Heart left ventricle (tissue), 13 donors: ENCODE measurements at regions not wholly inside any gene's neighbourhood (a gene's known extent, or its start where the extent isn't known, plus 50 kb on each side); places are given as distances from the start of the nearest gene placed in this dataset.

Experiments used
- POLR2A ChIP-seq, 2 donors: fragments of 450-650 bp; IDR thresholded peaks; one replicate each; pipeline ENCODE4 v1.6.1; 2017; ENCODE audit warnings: antibody characterized with exemption in 2 of 2, mild to moderate bottlenecking in 2 of 2, moderate library complexity in 2 of 2
- TF ChIP-seq, protein P1 (sequence below), 12 donors: fragments of 200-600 bp; sonication (generic) in 4 of 12; IDR thresholded peaks; one replicate each; pipeline versions ENCODE4 v1.5.0 to v1.8.0; 2018 to 2022; ENCODE audit warnings: antibody characterized with exemption in 12 of 12, mild to moderate bottlenecking in 5 of 12
- donor health status: ischemic (EF 13 %, LVEDD 7.1; RV severe dilation, severe dysfunction).
- donor health status: DM: no; HTN: yes; CAD: no.
- donor health status: DM: no; HTN: no; CAD: no.
- donor health status: ischemic (EF 25% LVEDD 6.9; RV normal size, moderate dysfunction).
- donor health status: ischemic (EF 25% LVEDD 5.7; RV mildly dilated, moderate dysfunction).
- donor health status: ischemic (EF 35%, LVEDD 5.7; RV mildly dilated, moderate dysfunction).
- donor health status: nonischemic (EF 11% LVEDD 7.7; RV severe dilation, severe dysfunction).
- donor health status: DM: yes; HTN: yes; CAD: no.
- donor health status: PGD.
- donor health status: ischemic (EF 29% LVEDD 5.4; RV normal size, mild dysfunction).
- donor health status: nonischemic (EF 23%, LVEDD 6.1; RV moderate dilation, normal function).

DNA sequence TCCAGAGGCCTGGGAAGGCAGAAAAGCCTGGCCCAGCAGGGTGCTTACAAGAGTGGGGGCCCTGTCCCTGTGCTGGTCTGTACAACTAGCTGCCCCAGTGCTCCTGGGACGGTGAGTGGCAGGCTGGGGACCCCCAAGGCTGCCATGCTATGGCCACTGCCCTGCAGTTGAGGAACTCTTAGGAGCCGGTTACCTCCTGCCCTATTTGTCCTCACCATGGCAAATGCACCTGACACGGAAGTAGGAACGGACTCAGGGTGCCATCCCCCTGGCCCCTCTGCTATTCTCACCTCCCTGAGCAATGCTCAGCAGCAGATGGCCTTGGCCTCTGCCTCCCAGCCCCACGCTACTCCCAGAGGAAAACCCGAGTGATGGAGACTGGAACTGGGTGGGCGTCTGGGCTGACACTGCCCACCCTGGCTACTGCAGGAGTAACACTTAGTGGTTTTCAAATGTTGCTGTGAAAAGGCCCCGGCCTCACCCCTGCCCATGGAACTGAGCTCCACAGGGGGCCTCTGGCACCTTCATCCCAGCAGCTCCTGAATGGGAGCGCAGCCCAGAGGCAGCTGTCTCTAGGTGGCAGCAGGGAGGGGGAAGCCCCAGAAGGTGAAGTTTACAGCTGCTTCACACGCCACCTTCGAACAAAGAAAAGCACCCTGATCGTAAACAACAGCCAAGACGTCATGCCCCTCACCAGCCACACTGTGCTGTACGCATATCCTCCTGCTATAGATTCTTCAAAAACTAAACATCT is 105.3 kb downstream of the CTTN start:
- TF ChIP-seq, protein P1, sequence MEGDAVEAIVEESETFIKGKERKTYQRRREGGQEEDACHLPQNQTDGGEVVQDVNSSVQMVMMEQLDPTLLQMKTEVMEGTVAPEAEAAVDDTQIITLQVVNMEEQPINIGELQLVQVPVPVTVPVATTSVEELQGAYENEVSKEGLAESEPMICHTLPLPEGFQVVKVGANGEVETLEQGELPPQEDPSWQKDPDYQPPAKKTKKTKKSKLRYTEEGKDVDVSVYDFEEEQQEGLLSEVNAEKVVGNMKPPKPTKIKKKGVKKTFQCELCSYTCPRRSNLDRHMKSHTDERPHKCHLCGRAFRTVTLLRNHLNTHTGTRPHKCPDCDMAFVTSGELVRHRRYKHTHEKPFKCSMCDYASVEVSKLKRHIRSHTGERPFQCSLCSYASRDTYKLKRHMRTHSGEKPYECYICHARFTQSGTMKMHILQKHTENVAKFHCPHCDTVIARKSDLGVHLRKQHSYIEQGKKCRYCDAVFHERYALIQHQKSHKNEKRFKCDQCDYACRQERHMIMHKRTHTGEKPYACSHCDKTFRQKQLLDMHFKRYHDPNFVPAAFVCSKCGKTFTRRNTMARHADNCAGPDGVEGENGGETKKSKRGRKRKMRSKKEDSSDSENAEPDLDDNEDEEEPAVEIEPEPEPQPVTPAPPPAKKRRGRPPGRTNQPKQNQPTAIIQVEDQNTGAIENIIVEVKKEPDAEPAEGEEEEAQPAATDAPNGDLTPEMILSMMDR (IDR thresholded peaks at IDR 0.05), result peak in 5 of 12 donors; percentile 8 to 35 (median 27)
- TF ChIP-seq POLR2A (IDR thresholded peaks at IDR 0.05), result no peak
